GM21526 (cell line): ENCODE measurements at regions not wholly inside any gene's neighbourhood (a gene's known extent, or its start where the extent isn't known, plus 50 kb on each side); places are given as distances from the start of the nearest gene placed in this dataset.

Experiments
- ATAC-seq: cut with Tn5 transposase; IDR thresholded peaks from one replicate; pipeline ENCODE4 v1.9.1; 2021; ENCODE audit warnings: moderate library complexity; ENCODE audit not compliant: unreplicated experiment, low FRiP score

- ATAC-seq = no peak
These were observed 126.2 kb downstream of the TMA16 start for GRCh38 chr4:163620738-163621137.

DNA sequence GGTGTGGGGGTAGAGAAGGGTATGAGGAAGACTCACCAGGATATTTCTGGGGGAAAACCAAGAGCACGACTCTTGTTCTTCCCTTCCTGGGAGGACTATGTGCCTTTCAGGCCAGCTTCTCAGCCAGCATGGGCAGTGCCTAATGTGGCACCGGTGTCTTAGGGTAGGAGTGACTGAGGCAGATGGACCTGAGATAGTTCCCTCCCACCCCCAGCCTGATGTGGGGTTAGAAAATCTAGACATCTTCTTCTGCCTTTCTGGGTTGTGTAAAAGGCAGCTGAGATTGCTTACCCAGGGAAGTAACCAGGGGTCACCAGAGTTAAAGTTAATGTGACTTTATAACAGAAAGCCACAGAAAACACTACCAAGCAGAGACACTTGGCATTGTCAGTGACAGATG lies 127.3 kb downstream of the TMA16 start:
- ATAC-seq = no peak

DNA sequence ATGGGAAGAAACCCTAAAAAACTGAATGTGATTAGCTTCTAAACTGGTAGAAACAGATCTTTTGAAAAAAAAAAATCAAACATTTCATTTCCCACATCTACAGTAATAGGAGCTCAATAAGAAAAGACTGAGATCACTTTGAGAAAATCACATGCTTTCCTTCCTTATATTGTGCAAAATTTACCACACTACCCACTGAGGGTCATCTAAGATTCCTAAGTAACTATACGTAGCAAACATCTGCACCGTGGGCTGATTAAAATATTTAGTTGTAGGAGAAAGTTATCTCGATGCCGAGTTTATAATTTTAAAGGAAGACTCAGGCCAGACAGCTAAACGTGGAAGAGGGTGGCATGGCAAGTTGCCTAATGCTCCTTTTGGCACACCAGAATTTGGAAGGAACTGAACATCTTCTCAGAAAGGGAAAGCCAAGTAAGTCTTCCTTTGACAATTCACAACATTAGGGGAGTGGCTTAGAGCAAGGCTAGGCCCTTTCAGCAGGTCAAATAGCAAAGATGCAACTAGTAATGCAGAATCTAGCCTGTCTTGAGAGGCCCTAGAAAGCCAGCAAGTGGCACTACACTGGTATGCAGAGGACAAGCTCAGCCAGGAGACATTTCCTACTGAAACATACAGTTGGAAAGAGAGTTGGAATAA lies 128.0 kb downstream of the TMA16 start:
- no peak for ATAC-seq

- no peak for ATAC-seq
These were observed 129.3 kb downstream of the TMA16 start for GRCh38 chr4:163623787-163624186.

DNA sequence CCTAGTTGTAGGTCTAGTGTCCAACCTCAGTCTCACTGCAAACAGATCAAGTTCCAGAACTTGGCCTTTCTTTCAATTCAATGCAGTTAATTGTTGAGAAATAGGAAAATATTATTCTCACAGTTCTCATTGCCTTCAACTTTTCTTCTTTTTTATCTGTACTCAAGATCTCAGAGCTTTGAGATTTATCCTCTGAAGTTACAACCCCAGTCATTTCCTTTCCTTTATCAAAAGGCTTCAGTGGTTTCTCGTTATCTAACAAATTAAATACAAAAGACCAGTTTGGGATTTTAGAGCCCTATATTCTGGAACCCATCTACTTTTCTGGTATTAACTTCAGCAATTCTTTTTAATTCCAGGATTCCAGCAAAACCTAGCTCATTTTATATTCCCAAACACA lies 130.2 kb downstream of the TMA16 start:
- ATAC-seq = no peak

DNA sequence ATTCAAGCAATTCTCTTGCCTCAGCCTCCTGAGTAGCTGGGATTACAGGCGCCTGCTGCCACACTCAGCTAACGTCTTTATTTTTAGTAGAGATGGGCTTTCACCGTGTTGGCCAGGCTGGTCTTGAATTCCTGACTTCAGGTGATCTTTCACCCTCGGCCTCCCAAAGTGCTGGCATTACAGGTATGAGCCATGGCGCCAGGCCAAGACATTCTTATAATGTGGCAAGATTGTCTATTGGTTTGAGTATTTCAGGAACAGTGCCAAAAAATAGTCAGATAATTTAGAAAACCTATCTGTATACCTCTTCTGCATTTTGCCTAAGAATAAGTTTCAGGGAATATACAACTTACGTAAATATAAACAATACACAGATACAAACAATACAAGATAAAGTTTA lies 136.8 kb downstream of the TMA16 start:
- no peak for ATAC-seq

- ATAC-seq = no peak
These were observed 144.4 kb downstream of the TMA16 start for GRCh38 chr4:163638909-163639308.

DNA sequence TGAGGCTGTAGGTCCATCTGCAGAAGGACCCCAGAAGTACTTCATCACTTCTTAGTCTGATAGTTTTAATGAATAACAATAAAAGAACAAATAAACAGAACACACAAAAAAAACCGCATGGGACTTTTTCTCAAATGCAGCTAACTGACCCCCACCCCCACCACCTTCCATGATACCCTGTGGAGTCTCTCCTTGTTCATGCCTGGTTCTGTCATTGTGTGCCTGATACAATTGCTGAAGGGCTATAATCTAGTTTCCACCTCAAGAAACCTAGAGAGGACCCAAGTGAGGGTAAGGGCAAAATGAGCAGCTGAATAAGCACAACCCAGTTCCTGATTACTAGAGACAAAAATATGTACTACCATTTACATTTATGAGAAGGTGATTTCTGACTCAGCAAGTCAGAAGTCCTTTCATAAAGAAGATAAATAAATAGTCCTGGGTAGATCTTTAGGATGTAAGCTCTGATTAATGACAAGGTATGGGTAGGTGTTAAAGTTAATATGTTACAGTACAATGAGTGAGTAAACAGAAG lies 155.1 kb downstream of the TMA16 start:
- ATAC-seq = no peak

- no peak for ATAC-seq
These were observed 157.3 kb downstream of the TMA16 start for GRCh38 chr4:163651761-163652160.

GRCh38 chr4:163654621-163655020 lies 160.1 kb downstream of the TMA16 start:
- ATAC-seq = no peak

GRCh38 chr4:163660636-163661035 lies 166.1 kb downstream of the TMA16 start:
- ATAC-seq = no peak

DNA sequence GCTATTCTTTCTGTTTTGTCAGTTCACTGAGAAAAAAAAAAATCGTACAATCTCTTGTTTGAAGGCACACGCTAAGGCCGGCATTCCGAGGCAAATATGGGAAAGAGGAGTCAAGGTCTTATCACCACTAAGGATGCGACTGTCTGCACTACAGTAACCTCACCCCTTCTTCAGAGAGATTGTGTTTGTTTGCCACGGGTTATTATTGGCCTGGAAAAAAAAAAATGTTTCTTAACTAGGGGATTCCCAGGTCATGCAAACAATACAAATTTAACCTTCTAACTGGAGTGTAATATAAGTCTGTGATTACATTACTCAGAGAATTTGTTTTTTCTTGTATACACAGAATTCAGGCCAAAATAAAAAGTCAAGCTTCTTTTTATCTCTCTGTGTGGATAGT lies 168.3 kb downstream of the TMA16 start:
- no peak for ATAC-seq

- ATAC-seq = peak; percentile 80
These were observed 169.2 kb downstream of the TMA16 start for GRCh38 chr4:163663454-163664225.

- no peak for ATAC-seq
These were observed 170.6 kb downstream of the TMA16 start for GRCh38 chr4:163665101-163665500.

GRCh38 chr4:163665521-163666331 lies 171.2 kb downstream of the TMA16 start:
- ATAC-seq = peak; percentile 41

- no peak for ATAC-seq
These were observed 171.9 kb downstream of the TMA16 start for GRCh38 chr4:163666332-163666873.

- no peak for ATAC-seq
These were observed 178.3 kb downstream of the TMA16 start for GRCh38 chr4:163672751-163673150.

DNA sequence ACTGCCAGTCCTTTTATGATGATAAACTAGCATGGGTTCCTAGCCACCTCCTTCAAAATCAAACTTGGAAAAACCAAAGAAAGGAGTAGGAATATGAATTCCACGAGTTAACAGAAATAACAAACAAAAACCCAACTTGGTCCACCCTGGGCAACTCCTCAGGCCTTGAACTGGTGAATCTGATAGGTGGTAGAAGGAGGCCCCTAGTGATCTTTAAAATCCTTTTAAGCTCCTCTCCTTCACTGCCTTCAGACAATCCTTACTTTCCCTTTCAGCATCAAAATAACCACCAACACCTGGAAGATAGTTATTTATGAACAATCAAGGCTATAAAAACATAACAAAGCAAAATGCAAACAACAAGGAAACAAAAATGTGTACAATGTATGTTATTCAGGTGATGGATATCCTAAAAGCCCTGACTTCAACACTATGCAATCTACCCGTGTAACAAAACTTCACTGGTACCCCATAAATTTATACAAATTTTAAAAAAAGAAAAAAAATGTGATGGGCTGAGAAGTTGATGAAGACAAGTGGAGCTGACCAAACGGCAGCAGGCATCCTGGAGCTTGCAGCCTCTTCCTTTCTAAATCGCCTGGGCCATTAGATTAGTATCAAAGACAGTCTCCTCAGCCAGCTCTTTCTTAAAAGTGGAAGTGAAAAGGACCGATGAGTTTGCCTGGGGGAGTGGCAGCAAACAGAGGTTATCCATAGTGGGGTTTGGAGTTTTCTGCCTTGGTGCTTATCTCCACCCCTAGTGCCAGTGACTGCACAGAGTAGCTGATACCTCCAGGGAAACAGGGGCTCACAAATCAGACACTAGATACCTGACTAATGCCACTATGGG lies 179.6 kb downstream of the TMA16 start:
- ATAC-seq = no peak

GRCh38 chr4:163679189-163679588 lies 184.7 kb downstream of the TMA16 start:
- no peak for ATAC-seq
